Muscle of back (tissue), 3 donors: ENCODE measurements at regions not wholly inside any gene's neighbourhood (a gene's known extent, or its start where the extent isn't known, plus 50 kb on each side); places are given as distances from the start of the nearest gene placed in this dataset.
"Not testable (repeated sequence)": the region's sequence is repeated elsewhere in the genome, so short reads cannot be mapped to it uniquely, and the experiment has no call there.

Source experiments
- DNase-seq, 3 donors: peaks; one replicate each; pipeline versions ENCODE4 v3.0.0 to v3.0.0-alpha.2; 2013

- DNase-seq: no peak
These were observed 104.5 kb downstream of the ZMAT3 start for GRCh38 chr3:178967177-178967532.

GRCh38 chr3:178966299-178967176 lies 105.1 kb downstream of the ZMAT3 start:
- DNase-seq: peak; percentile 37 to 62 (median 38)

GRCh38 chr3:178964551-178964950 lies 107.1 kb downstream of the ZMAT3 start:
- no peak for DNase-seq

- no peak for DNase-seq
These were observed 110.7 kb downstream of the ZMAT3 start for GRCh38 chr3:178960918-178961317.

GRCh38 chr3:178960181-178960580 lies 111.4 kb downstream of the ZMAT3 start:
- DNase-seq: peak; percentile 33 to 51 (median 40)

- no peak for DNase-seq
These were observed 120.9 kb downstream of the ZMAT3 start for GRCh38 chr3:178950676-178951075.

GRCh38 chr3:178949896-178950295 lies 121.7 kb downstream of the ZMAT3 start:
- no peak for DNase-seq

- DNase-seq: no peak
These were observed 123.1 kb downstream of the ZMAT3 start for GRCh38 chr3:178948546-178948945.

GRCh38 chr3:178947738-178948137 lies 123.9 kb downstream of the ZMAT3 start:
- DNase-seq: no peak

GRCh38 chr3:178942261-178942660 lies 129.3 kb downstream of the ZMAT3 start:
- DNase-seq: not testable (repeated sequence)

GRCh38 chr3:178930116-178930515 lies 141.5 kb downstream of the ZMAT3 start:
- DNase-seq: no peak

- no peak for DNase-seq
These were observed 155.4 kb downstream of the ZMAT3 start for GRCh38 chr3:178916223-178916622.

GRCh38 chr3:178915365-178915764 lies 156.2 kb downstream of the ZMAT3 start:
- DNase-seq: no peak

- DNase-seq: no peak
These were observed 164.5 kb downstream of the ZMAT3 start for GRCh38 chr3:178907081-178907480.

- no peak for DNase-seq
These were observed 170.4 kb downstream of the ZMAT3 start for GRCh38 chr3:178901204-178901603.

GRCh38 chr3:178900029-178900646 lies 171.5 kb downstream of the ZMAT3 start:
- DNase-seq: no peak

GRCh38 chr3:178895178-178895789 lies 176.3 kb downstream of the ZMAT3 start:
- no peak for DNase-seq
